ENCODE measurements at regions not wholly inside any gene's neighbourhood (a gene's known extent, or its start where the extent isn't known, plus 50 kb on each side); places are given as distances from the start of the nearest gene placed in this dataset.

GRCh38 chr3:171526869-171527268 lies 66.7 kb upstream of the TNIK start:
- TF ChIP-seq POLR2A (IDR thresholded peaks at IDR 0.05) (no peak), CTCF (IDR thresholded peaks at IDR 0.05) (no peak)
